ENCODE measurements at regions not wholly inside any gene's neighbourhood (a gene's known extent, or its start where the extent isn't known, plus 50 kb on each side); places are given as distances from the start of the nearest gene placed in this dataset.

GRCh38 chr19:30087381-30088138 is 145.5 kb downstream of the URI1 start:
- intact Hi-C loops (cut with DNase I; ENCODE audit: low total_unique reads) = no loop called here
- peaks cover 0 to 7% of the 10 kb centered on the region in 2 donors for H3K27me3 ChIP-seq

GRCh38 chr19:30088567-30088966 is 146.5 kb downstream of the URI1 start:
- no peaks in the 10 kb centered on the region for H3K9me3 ChIP-seq
- DNase-seq (ENCODE audit: low spot score in 2 of 2) = no peak
- H3K4me3 ChIP-seq = no peak overlapping the region
- TF ChIP-seq CTCF (IDR thresholded peaks at IDR 0.05) (no peak), POLR2A (IDR thresholded peaks at IDR 0.05) (no peak), POLR2AphosphoS5 (IDR thresholded peaks at IDR 0.05) (no peak)
- no peaks in the 10 kb centered on the region for H3K4me1 ChIP-seq
- H3K27me3 ChIP-seq = peaks cover 0 to 7% of the 10 kb centered on the region in 2 donors
- H3K36me3 ChIP-seq = no peaks in the 10 kb centered on the region
- H3K27ac ChIP-seq = no peak overlapping the region
- intact Hi-C loops (cut with DNase I; ENCODE audit: low total_unique reads) = no loop called here

More at GRCh38 chr19:30087381-30088138, 145.5 kb downstream of the URI1 start:
- no peak overlapping the region for H3K27ac ChIP-seq
- no peaks in the 10 kb centered on the region for H3K36me3 ChIP-seq
- H3K4me3 ChIP-seq = no peak overlapping the region
- H3K4me1 ChIP-seq = no peaks in the 10 kb centered on the region
- no peak for TF ChIP-seq POLR2A (IDR thresholded peaks at IDR 0.05)
- TF ChIP-seq CTCF (IDR thresholded peaks at IDR 0.05) = no peak
- TF ChIP-seq POLR2AphosphoS5 (IDR thresholded peaks at IDR 0.05) = no peak
- H3K9me3 ChIP-seq = no peaks in the 10 kb centered on the region
- DNase-seq (ENCODE audit: low spot score in 2 of 2) = no peak

GRCh38 chr19:30089086-30089665 is 147.1 kb downstream of the URI1 start:
- TF ChIP-seq CTCF (IDR thresholded peaks at IDR 0.05) (no peak), POLR2A (IDR thresholded peaks at IDR 0.05) (no peak), POLR2AphosphoS5 (IDR thresholded peaks at IDR 0.05) (no peak)

GRCh38 chr19:30090476-30090875 is 148.4 kb downstream of the URI1 start:
- Histone ChIP-seq H3K27me3 (peaks cover 0 to 7% of the 10 kb centered on the region in 2 donors), H3K9me3 (no peaks in the 10 kb centered on the region), H3K4me3 (no peak overlapping the region), H3K36me3 (no peaks in the 10 kb centered on the region), H3K27ac (no peak overlapping the region), H3K4me1 (no peaks in the 10 kb centered on the region)
- intact Hi-C loops (cut with DNase I; ENCODE audit: low total_unique reads) = no loop called here
- no peak for DNase-seq (ENCODE audit: low spot score in 2 of 2)
- TF ChIP-seq CTCF (IDR thresholded peaks at IDR 0.05) (no peak), POLR2AphosphoS5 (IDR thresholded peaks at IDR 0.05) (no peak), POLR2A (IDR thresholded peaks at IDR 0.05) (no peak)

More at GRCh38 chr19:30089086-30089665, 147.1 kb downstream of the URI1 start:
- intact Hi-C loops (cut with DNase I; ENCODE audit: low total_unique reads) = no loop called here
- Histone ChIP-seq H3K27me3 (peaks cover 0 to 7% of the 10 kb centered on the region in 2 donors), H3K4me1 (no peaks in the 10 kb centered on the region), H3K4me3 (no peak overlapping the region), H3K36me3 (no peaks in the 10 kb centered on the region), H3K9me3 (no peaks in the 10 kb centered on the region), H3K27ac (no peak overlapping the region)
- DNase-seq (ENCODE audit: low spot score in 2 of 2) = no peak

GRCh38 chr19:30090963-30091362 is 148.9 kb downstream of the URI1 start:
- no peak overlapping the region for H3K27ac ChIP-seq
- no peak overlapping the region for H3K4me3 ChIP-seq
- no peak for TF ChIP-seq POLR2AphosphoS5 (IDR thresholded peaks at IDR 0.05)
- no peak for TF ChIP-seq POLR2A (IDR thresholded peaks at IDR 0.05)
- TF ChIP-seq CTCF (IDR thresholded peaks at IDR 0.05) = no peak
- intact Hi-C loops (cut with DNase I; ENCODE audit: low total_unique reads) = no loop called here
- DNase-seq (ENCODE audit: low spot score in 2 of 2) = no peak
- H3K9me3 ChIP-seq = no peaks in the 10 kb centered on the region
- peaks cover 0 to 7% of the 10 kb centered on the region in 2 donors for H3K27me3 ChIP-seq
- no peaks in the 10 kb centered on the region for H3K4me1 ChIP-seq
- H3K36me3 ChIP-seq = no peaks in the 10 kb centered on the region
